ENCODE measurements at regions not wholly inside any gene's neighbourhood (a gene's known extent, or its start where the extent isn't known, plus 50 kb on each side); places are given as distances from the start of the nearest gene placed in this dataset.

- DNase-seq (ENCODE audit: low read depth), result no peak
Observed at GRCh38 chr11:115893461-115894099, 389.4 kb upstream of the CADM1 start.

DNA sequence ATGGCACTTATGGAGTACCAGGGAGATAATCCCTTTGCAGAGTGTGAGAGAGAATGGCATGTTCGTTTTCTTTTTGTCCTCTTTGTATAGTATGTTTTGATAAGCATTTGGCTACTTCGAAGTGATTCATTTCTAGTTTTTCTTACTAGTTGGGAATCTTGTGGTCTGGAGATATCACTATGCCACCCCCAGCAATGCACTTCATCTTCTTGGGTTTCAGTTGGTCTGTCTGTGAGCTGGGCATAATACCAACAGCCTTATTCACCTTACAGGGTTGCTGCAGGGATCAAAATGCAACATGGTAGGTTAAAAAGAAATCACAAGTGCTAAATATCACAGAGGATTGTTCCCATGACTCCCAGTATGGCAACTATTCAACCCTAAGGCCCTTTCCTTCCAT lies 387.8 kb upstream of the CADM1 start:
- H3K4me3 ChIP-seq (ENCODE audit: control insufficient read depth, low read depth, low read length), result no peak overlapping the region
- TF ChIP-seq, protein P1, sequence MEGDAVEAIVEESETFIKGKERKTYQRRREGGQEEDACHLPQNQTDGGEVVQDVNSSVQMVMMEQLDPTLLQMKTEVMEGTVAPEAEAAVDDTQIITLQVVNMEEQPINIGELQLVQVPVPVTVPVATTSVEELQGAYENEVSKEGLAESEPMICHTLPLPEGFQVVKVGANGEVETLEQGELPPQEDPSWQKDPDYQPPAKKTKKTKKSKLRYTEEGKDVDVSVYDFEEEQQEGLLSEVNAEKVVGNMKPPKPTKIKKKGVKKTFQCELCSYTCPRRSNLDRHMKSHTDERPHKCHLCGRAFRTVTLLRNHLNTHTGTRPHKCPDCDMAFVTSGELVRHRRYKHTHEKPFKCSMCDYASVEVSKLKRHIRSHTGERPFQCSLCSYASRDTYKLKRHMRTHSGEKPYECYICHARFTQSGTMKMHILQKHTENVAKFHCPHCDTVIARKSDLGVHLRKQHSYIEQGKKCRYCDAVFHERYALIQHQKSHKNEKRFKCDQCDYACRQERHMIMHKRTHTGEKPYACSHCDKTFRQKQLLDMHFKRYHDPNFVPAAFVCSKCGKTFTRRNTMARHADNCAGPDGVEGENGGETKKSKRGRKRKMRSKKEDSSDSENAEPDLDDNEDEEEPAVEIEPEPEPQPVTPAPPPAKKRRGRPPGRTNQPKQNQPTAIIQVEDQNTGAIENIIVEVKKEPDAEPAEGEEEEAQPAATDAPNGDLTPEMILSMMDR (IDR thresholded peaks at IDR 0.05; ENCODE audit: control insufficient read depth, insufficient read depth, low read depth, low read length, missing control alignments), result no peak
- no peak for DNase-seq (ENCODE audit: low read depth)

More at GRCh38 chr11:115893461-115894099, 389.4 kb upstream of the CADM1 start:
- H3K4me3 ChIP-seq (ENCODE audit: control insufficient read depth, low read depth, low read length), result no peak overlapping the region
- TF ChIP-seq, protein P1 (IDR thresholded peaks at IDR 0.05; ENCODE audit: control insufficient read depth, insufficient read depth, low read depth, low read length, missing control alignments), result no peak

DNA sequence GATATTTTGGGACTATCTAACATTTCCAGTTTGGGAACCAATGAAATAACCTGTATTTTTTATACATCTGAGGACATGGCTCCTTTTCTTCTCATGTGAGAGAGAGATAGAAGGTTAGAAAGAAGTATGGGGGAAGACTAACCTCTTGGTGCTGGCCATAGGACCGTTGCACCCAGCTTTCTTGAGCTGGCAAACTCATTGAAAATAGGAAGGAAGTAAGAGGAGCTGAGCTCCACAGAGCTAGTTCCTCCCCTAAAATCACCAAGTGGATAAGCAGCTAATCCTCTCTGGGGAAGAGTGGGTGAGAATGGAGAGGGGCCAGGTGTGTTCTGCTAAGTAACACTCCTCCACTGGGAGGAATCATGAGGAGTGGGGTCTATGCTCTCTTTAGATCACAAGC lies 387.4 kb upstream of the CADM1 start:
- TF ChIP-seq, protein P1 (IDR thresholded peaks at IDR 0.05; ENCODE audit: control insufficient read depth, insufficient read depth, low read depth, low read length, missing control alignments), result no peak
- H3K4me3 ChIP-seq (ENCODE audit: control insufficient read depth, low read depth, low read length), result no peak overlapping the region
- no peak for DNase-seq (ENCODE audit: low read depth)

DNA sequence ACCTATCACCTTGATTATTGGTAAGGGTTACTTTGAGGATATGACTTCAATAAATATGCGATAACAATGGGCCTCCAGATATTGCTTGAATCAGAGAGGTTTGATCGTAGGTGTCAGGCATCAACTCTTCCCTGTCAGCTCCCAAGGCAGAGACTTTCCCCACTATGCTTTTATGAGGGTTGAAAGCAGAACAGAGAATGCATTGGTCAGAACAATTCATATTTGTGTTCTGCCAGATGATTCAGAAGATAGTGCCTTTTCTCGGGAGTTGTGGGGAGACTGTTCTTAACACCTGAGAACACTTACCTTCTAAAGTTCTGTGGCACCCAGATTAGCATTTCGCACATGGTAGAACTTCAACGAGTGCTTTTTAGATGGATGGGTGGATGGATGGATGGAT lies 386.3 kb upstream of the CADM1 start:
- TF ChIP-seq, protein P1 (IDR thresholded peaks at IDR 0.05; ENCODE audit: control insufficient read depth, insufficient read depth, low read depth, low read length, missing control alignments), result no peak
- no peak for DNase-seq (ENCODE audit: low read depth)
- H3K4me3 ChIP-seq (ENCODE audit: control insufficient read depth, low read depth, low read length), result no peak overlapping the region

DNA sequence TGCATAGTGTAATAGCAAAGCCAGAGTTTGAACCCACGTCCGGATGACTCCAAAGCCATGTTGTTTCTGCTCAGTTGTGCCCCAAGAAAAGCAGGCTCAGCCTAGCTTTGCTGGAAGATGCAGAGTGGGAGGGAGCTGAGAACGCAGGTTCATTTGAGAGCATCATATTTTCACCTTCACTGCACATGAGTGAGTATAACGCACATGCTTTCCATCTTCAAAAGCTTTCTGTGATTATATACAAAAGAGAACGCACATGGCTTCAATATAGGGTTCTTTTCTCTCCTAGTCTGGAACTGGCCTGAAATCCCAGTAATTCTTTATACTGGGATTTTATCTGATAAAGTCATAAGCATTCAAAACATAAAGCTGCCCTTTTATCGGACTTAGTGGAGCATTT lies 385.5 kb upstream of the CADM1 start:
- no peak for DNase-seq (ENCODE audit: low read depth)
- TF ChIP-seq, protein P1 (IDR thresholded peaks at IDR 0.05; ENCODE audit: control insufficient read depth, insufficient read depth, low read depth, low read length, missing control alignments), result no peak
- no peak overlapping the region for H3K4me3 ChIP-seq (ENCODE audit: control insufficient read depth, low read depth, low read length)

- no peak for DNase-seq (ENCODE audit: low read depth)
- no peak overlapping the region for H3K4me3 ChIP-seq (ENCODE audit: control insufficient read depth, low read depth, low read length)
- TF ChIP-seq, protein P1 (IDR thresholded peaks at IDR 0.05; ENCODE audit: control insufficient read depth, insufficient read depth, low read depth, low read length, missing control alignments), result no peak
Observed at GRCh38 chr11:115887727-115888126, 383.5 kb upstream of the CADM1 start.

Measured in AG09309 (cell line).